WERI-Rb-1 (cell line): ENCODE measurements at regions not wholly inside any gene's neighbourhood (a gene's known extent, or its start where the extent isn't known, plus 50 kb on each side); places are given as distances from the start of the nearest gene placed in this dataset.
A peak's percentile ranks its signal among the peaks of the same experiment; 100 is the strongest.

Source experiments
- DNase-seq: peaks from one replicate; pipeline ENCODE4 v3.0.0-alpha.2; 2020
- H3K27ac ChIP-seq: fragments of 250-450 bp; sonication (Bioruptor Pico); 2 replicates; pipeline ENCODE4 v1.5.1; 2020; ENCODE audit warnings: mild to moderate bottlenecking, moderate library complexity
- H3K27me3 ChIP-seq: fragments of 250-450 bp; sonication (Bioruptor Pico); 2 replicates; pipeline ENCODE4 v1.5.1; 2021; ENCODE audit warnings: mild to moderate bottlenecking, low read depth, moderate library complexity; ENCODE audit not compliant: insufficient read depth, severe bottlenecking
- H3K36me3 ChIP-seq: fragments of 250-450 bp; sonication (Bioruptor Pico); 2 replicates; pipeline ENCODE4 v1.5.1; 2020; ENCODE audit warnings: mild to moderate bottlenecking, moderate library complexity
- H3K4me3 ChIP-seq: 2 replicates; pipeline ENCODE4 v1.5.1; 2011; ENCODE audit warnings: low read depth, mild to moderate bottlenecking, control low read depth, low read length
- H3K9me3 ChIP-seq: fragments of 250-450 bp; sonication (Bioruptor Pico); 2 replicates; pipeline ENCODE4 v1.5.1; 2021; ENCODE audit warnings: mild to moderate bottlenecking, moderate library complexity; ENCODE audit not compliant: severe bottlenecking
- CTCF ChIP-seq: IDR thresholded peaks from 2 replicates; pipeline ENCODE4 v1.5.1; 2011; ENCODE audit warnings: low read depth, mild to moderate bottlenecking, control low read depth, inconsistent platforms, low read length

GRCh38 chr2:57372237-57372984 is 674.2 kb upstream of the VRK2 start:
- DNase-seq = no peak
- TF ChIP-seq CTCF = no peak
- H3K9me3 ChIP-seq = no peaks in the 10 kb centered on the region
- H3K4me3 ChIP-seq = no peak overlapping the region
- no peaks in the 10 kb centered on the region for H3K36me3 ChIP-seq
- no peaks in the 10 kb centered on the region for H3K27me3 ChIP-seq
- H3K27ac ChIP-seq = no peak overlapping the region

GRCh38 chr2:57373530-57373929 is 673.1 kb upstream of the VRK2 start:
- Histone ChIP-seq H3K36me3 (no peaks in the 10 kb centered on the region), H3K27me3 (no peaks in the 10 kb centered on the region), H3K27ac (no peak overlapping the region), H3K9me3 (no peaks in the 10 kb centered on the region), H3K4me3 (no peak overlapping the region)
- DNase-seq = no peak
- no peak for TF ChIP-seq CTCF

- Histone ChIP-seq H3K27me3 (no peaks in the 10 kb centered on the region), H3K4me3 (no peak overlapping the region), H3K9me3 (no peaks in the 10 kb centered on the region), H3K27ac (no peak overlapping the region), H3K36me3 (no peaks in the 10 kb centered on the region)
- DNase-seq = no peak
- TF ChIP-seq CTCF = peak; percentile 27; the same call in 1 of the 2 replicates
Observed at GRCh38 chr2:57376985-57377384, 669.6 kb upstream of the VRK2 start.

- TF ChIP-seq CTCF = no peak
- Histone ChIP-seq H3K27me3 (no peaks in the 10 kb centered on the region), H3K4me3 (no peak overlapping the region), H3K36me3 (no peaks in the 10 kb centered on the region), H3K9me3 (no peaks in the 10 kb centered on the region), H3K27ac (no peak overlapping the region)
- no peak for DNase-seq
Observed at GRCh38 chr2:57386305-57386704, 660.3 kb upstream of the VRK2 start.

- no peak overlapping the region for H3K4me3 ChIP-seq
- no peaks in the 10 kb centered on the region for H3K9me3 ChIP-seq
- no peak for TF ChIP-seq CTCF
- no peaks in the 10 kb centered on the region for H3K27me3 ChIP-seq
- H3K36me3 ChIP-seq = no peaks in the 10 kb centered on the region
- H3K27ac ChIP-seq = no peak overlapping the region
- DNase-seq = no peak
Observed at GRCh38 chr2:57396355-57397098, 650.1 kb upstream of the VRK2 start.
